DND-41 (cell line): ENCODE measurements at regions not wholly inside any gene's neighbourhood (a gene's known extent, or its start where the extent isn't known, plus 50 kb on each side); places are given as distances from the start of the nearest gene placed in this dataset.

ENCODE experiments used
- ATAC-seq: fragments of 200-7000 bp; cut with Tn5 transposase; 3 replicates; pipeline ENCODE4 v1.9.1; 2021; ENCODE audit warnings: low read depth; ENCODE audit not compliant: insufficient read depth
- DNase-seq: peaks from one replicate; pipeline ENCODE4 v3.0.0-alpha.2; 2020
- H2AFZ ChIP-seq: 2 replicates; pipeline ENCODE4 v1.6.0; 2012; ENCODE audit warnings: low read depth, low read length
- H3K27ac ChIP-seq: 2 replicates; pipeline ENCODE4 v1.5.1; 2012; ENCODE audit warnings: low read length, inconsistent platforms
- H3K27me3 ChIP-seq: fragments of 200-600 bp; sonication (generic); 2 replicates; pipeline ENCODE4 v1.6.0; 2012; ENCODE audit warnings: low read length, mild to moderate bottlenecking, inconsistent platforms; ENCODE audit not compliant: insufficient read depth, poor library complexity
- H3K36me3 ChIP-seq: 2 replicates; pipeline ENCODE4 v1.5.1; 2012; ENCODE audit warnings: low read length, inconsistent platforms; ENCODE audit not compliant: insufficient read depth
- H3K4me1 ChIP-seq: 2 replicates; pipeline ENCODE4 v1.5.1; 2012; ENCODE audit warnings: mild to moderate bottlenecking, low read length; ENCODE audit not compliant: insufficient read depth
- H3K4me2 ChIP-seq: 2 replicates; pipeline ENCODE4 v1.6.0; 2012; ENCODE audit warnings: mild to moderate bottlenecking, moderate library complexity, low read length, inconsistent platforms; ENCODE audit not compliant: insufficient read depth
- H3K4me3 ChIP-seq, 2 experiments: fragments of 200-600 bp in 1 of 2; shearing (Covaris generic) in 1 of 2; 2 replicates each; pipeline ENCODE4 v1.5.1; 2012 to 2016; ENCODE audit warnings: inconsistent platforms in 2 of 2, low read length in 2 of 2, mild to moderate bottlenecking in 2 of 2, low read depth in 1 of 2, moderate library complexity in 1 of 2
- H3K79me2 ChIP-seq: 2 replicates; pipeline ENCODE4 v1.6.0; 2012; ENCODE audit warnings: low read length, inconsistent platforms; ENCODE audit not compliant: insufficient read depth
- H3K9ac ChIP-seq: 2 replicates; pipeline ENCODE4 v1.6.0; 2012; ENCODE audit warnings: low read depth, mild to moderate bottlenecking, inconsistent platforms, low read length, moderate library complexity
- H3K9me3 ChIP-seq: 2 replicates; pipeline ENCODE4 v1.5.1; 2012; ENCODE audit warnings: low read length, moderate library complexity, mild to moderate bottlenecking, inconsistent platforms; ENCODE audit not compliant: insufficient read depth, severe bottlenecking
- H4K20me1 ChIP-seq: 2 replicates; pipeline ENCODE4 v1.6.0; 2012; ENCODE audit warnings: low read length; ENCODE audit not compliant: insufficient read depth
- CTCF ChIP-seq: IDR thresholded peaks from 2 replicates; pipeline ENCODE4 v1.5.1; 2012; ENCODE audit warnings: borderline replicate concordance, low read length, moderate library complexity, mild to moderate bottlenecking; ENCODE audit not compliant: poor library complexity, severe bottlenecking; ENCODE audit errors: extremely low read depth
- EZH2 ChIP-seq: IDR thresholded peaks from 3 replicates; pipeline ENCODE4 v1.6.1; 2012; ENCODE audit warnings: borderline replicate concordance, low read depth, mild to moderate bottlenecking, moderate library complexity, low read length, inconsistent platforms; ENCODE audit not compliant: severe bottlenecking

- no peak overlapping the region for H3K9ac ChIP-seq
- H3K9me3 ChIP-seq: no peaks in the 10 kb centered on the region
- no peak overlapping the region for H3K4me2 ChIP-seq
- H3K27me3 ChIP-seq: peaks cover 5% of the 10 kb centered on the region
- H3K4me3 ChIP-seq: no peak overlapping the region
- no peaks in the 10 kb centered on the region for H3K79me2 ChIP-seq
- no peak overlapping the region for H3K27ac ChIP-seq
- H3K36me3 ChIP-seq: no peaks in the 10 kb centered on the region
- H3K4me1 ChIP-seq: peaks cover 20% of the 10 kb centered on the region
- no peaks in the 10 kb centered on the region for H4K20me1 ChIP-seq
- ATAC-seq: no peak
- H2AFZ ChIP-seq: no peak overlapping the region; the same call in 1 of the 2 replicates
- no peak for DNase-seq
- no peak for TF ChIP-seq CTCF
- TF ChIP-seq EZH2: no peak
Measured at GRCh38 chrX:8036914-8037313, 109.7 kb upstream of the PNPLA4 start.

GRCh38 chrX:8034058-8034457 lies 106.8 kb upstream of the PNPLA4 start:
- no peaks in the 10 kb centered on the region for H3K36me3 ChIP-seq
- H3K27ac ChIP-seq: no peak overlapping the region
- no peak overlapping the region for H2AFZ ChIP-seq
- H3K79me2 ChIP-seq: no peaks in the 10 kb centered on the region
- no peaks in the 10 kb centered on the region for H4K20me1 ChIP-seq
- no peak overlapping the region for H3K4me2 ChIP-seq
- H3K27me3 ChIP-seq: peaks cover 5% of the 10 kb centered on the region
- DNase-seq (no peak), ATAC-seq (no peak)
- TF ChIP-seq CTCF (no peak), EZH2 (no peak)
- peaks cover 20% of the 10 kb centered on the region for H3K4me1 ChIP-seq
- no peak overlapping the region for H3K9ac ChIP-seq
- no peak overlapping the region for H3K4me3 ChIP-seq
- H3K9me3 ChIP-seq: no peaks in the 10 kb centered on the region

- Histone ChIP-seq H3K27ac (no peak overlapping the region), H3K9ac (no peak overlapping the region), H2AFZ (no peak overlapping the region), H3K36me3 (no peaks in the 10 kb centered on the region), H3K27me3 (peaks cover 5% of the 10 kb centered on the region), H3K4me1 (peaks cover 15% of the 10 kb centered on the region), H3K4me2 (no peak overlapping the region), H4K20me1 (no peaks in the 10 kb centered on the region), H3K9me3 (no peaks in the 10 kb centered on the region), H3K4me3 (no peak overlapping the region), H3K79me2 (no peaks in the 10 kb centered on the region)
- no peak for TF ChIP-seq EZH2
- no peak for DNase-seq
- no peak for ATAC-seq
Measured at GRCh38 chrX:8033175-8033574, 106.0 kb upstream of the PNPLA4 start.

- Histone ChIP-seq H2AFZ (no peak overlapping the region), H3K4me1 (no peaks in the 10 kb centered on the region), H3K27ac (no peak overlapping the region), H3K79me2 (no peaks in the 10 kb centered on the region), H3K9ac (no peak overlapping the region), H3K9me3 (no peaks in the 10 kb centered on the region), H3K36me3 (no peaks in the 10 kb centered on the region), H3K27me3 (peaks cover 5% of the 10 kb centered on the region), H3K4me2 (no peak overlapping the region), H4K20me1 (no peaks in the 10 kb centered on the region), H3K4me3 (no peak overlapping the region)
- ATAC-seq (no peak), DNase-seq (no peak)
- TF ChIP-seq EZH2 (no peak), CTCF (no peak)
Measured at GRCh38 chrX:8030361-8030760, 103.1 kb upstream of the PNPLA4 start.
